Hepatocyte (in vitro differentiated cells): ENCODE measurements at regions not wholly inside any gene's neighbourhood (a gene's known extent, or its start where the extent isn't known, plus 50 kb on each side); places are given as distances from the start of the nearest gene placed in this dataset.

ENCODE experiments used
- DNase-seq: peaks from one replicate; pipeline ENCODE4 v3.0.0-alpha.2; 2016; ENCODE audit warnings: low spot score
- H2AFZ ChIP-seq: fragments of 200-600 bp; sonication (generic); 2 replicates; pipeline ENCODE4 v1.6.0; 2016; ENCODE audit warnings: antibody characterized with exemption, mild to moderate bottlenecking
- H3K27ac ChIP-seq: fragments of 200-600 bp; sonication (generic); 2 replicates; pipeline ENCODE4 v1.5.1; 2016; ENCODE audit warnings: mild to moderate bottlenecking
- H3K27me3 ChIP-seq: fragments of 200-600 bp; sonication (generic); 2 replicates; pipeline ENCODE4 v1.6.1; 2016
- H3K36me3 ChIP-seq: fragments of 200-600 bp; sonication (generic); replicated peaks from 2 replicates; pipeline ENCODE4 v1.5.1; 2016; ENCODE audit warnings: low read depth; ENCODE audit not compliant: insufficient read depth
- H3K4me1 ChIP-seq: fragments of 200-600 bp; sonication (generic); 2 replicates; pipeline ENCODE4 v1.5.1; 2016; ENCODE audit warnings: mild to moderate bottlenecking, moderate library complexity; ENCODE audit not compliant: insufficient read depth
- H3K4me2 ChIP-seq: fragments of 200-600 bp; sonication (generic); 2 replicates; pipeline ENCODE4 v1.6.0; 2016
- H3K4me3 ChIP-seq: fragments of 200-600 bp; sonication (generic); 2 replicates; pipeline ENCODE4 v1.5.1; 2016; ENCODE audit warnings: mild to moderate bottlenecking
- H3K79me2 ChIP-seq: fragments of 200-600 bp; sonication (generic); 2 replicates; pipeline ENCODE4 v1.6.0; 2017; ENCODE audit warnings: mild to moderate bottlenecking
- H3K9me2 ChIP-seq: fragments of 200-600 bp; sonication (generic); replicated peaks from 2 replicates; pipeline ENCODE4 v1.6.0; 2017; ENCODE audit warnings: mild to moderate bottlenecking; ENCODE audit not compliant: insufficient read depth
- H3K9me3 ChIP-seq: fragments of 200-600 bp; sonication (generic); 2 replicates; pipeline ENCODE4 v1.5.1; 2016; ENCODE audit warnings: low read depth, mild to moderate bottlenecking
- H4K20me1 ChIP-seq: fragments of 200-600 bp; sonication (generic); 2 replicates; pipeline ENCODE4 v1.6.0; 2016; ENCODE audit warnings: mild to moderate bottlenecking; ENCODE audit not compliant: insufficient read depth, poor library complexity, severe bottlenecking
- EZH2 ChIP-seq: fragments of 200-600 bp; sonication (generic); IDR thresholded peaks from 2 replicates; pipeline ENCODE4 v1.6.1; 2016; ENCODE audit warnings: antibody characterized with exemption, mild to moderate bottlenecking, borderline replicate concordance
- EZH2phosphoT487 ChIP-seq: fragments of 200-600 bp; sonication (generic); IDR thresholded peaks from one replicate; pipeline ENCODE4 v1.6.1; 2018; ENCODE audit warnings: antibody characterized with exemption, mild to moderate bottlenecking, low read depth, moderate library complexity; ENCODE audit not compliant: unreplicated experiment, severe bottlenecking
- WGBS: methylation state at CpG from one replicate; pipeline ENCODE4 v1.1.6; 2016; ENCODE audit warnings: low lambda C conversion rate; ENCODE audit errors: missing lambda C conversion rate; 5-methylcytosine and 5-hydroxymethylcytosine counted together
- TF ChIP-seq, protein P1 (sequence below): fragments of 200-600 bp; sonication (generic); IDR thresholded peaks from 2 replicates; pipeline ENCODE4 v1.5.1; 2016; ENCODE audit warnings: antibody characterized with exemption, mild to moderate bottlenecking; ENCODE audit not compliant: poor library complexity

DNA sequence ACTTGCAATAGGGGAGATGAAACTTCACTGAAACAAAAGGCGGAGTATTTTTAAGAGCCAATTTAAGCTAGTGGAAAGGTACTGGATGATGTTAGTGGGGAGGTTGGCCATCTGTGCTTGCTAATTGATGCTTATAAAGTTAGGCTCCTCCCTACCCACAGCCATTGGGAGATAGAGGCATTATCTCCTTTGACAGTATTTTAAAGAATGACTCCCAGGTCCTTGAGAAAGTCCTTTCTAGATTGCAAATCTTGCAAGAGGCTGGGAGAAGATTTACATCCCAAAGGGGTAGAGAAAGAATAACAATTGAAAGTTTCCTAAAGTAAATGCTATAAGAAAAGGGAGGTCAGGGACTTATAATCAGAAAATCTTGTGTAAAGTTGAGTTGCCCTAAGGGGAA is 282.6 kb downstream of the BRINP1 start:
- Histone ChIP-seq H3K79me2 (no peaks in the 10 kb centered on the region), H3K4me3 (no peak overlapping the region), H3K27me3 (no peaks in the 10 kb centered on the region), H2AFZ (no peak overlapping the region), H3K4me1 (no peaks in the 10 kb centered on the region), H3K9me3 (no peaks in the 10 kb centered on the region), H3K4me2 (no peak overlapping the region), H3K36me3 (no peaks in the 10 kb centered on the region), H4K20me1 (no peaks in the 10 kb centered on the region), H3K27ac (no peak overlapping the region), H3K9me2 (no peaks in the 10 kb centered on the region)
- WGBS, result 96% methylated on average over 1 of the region's 1 CpG
- TF ChIP-seq, protein P1, sequence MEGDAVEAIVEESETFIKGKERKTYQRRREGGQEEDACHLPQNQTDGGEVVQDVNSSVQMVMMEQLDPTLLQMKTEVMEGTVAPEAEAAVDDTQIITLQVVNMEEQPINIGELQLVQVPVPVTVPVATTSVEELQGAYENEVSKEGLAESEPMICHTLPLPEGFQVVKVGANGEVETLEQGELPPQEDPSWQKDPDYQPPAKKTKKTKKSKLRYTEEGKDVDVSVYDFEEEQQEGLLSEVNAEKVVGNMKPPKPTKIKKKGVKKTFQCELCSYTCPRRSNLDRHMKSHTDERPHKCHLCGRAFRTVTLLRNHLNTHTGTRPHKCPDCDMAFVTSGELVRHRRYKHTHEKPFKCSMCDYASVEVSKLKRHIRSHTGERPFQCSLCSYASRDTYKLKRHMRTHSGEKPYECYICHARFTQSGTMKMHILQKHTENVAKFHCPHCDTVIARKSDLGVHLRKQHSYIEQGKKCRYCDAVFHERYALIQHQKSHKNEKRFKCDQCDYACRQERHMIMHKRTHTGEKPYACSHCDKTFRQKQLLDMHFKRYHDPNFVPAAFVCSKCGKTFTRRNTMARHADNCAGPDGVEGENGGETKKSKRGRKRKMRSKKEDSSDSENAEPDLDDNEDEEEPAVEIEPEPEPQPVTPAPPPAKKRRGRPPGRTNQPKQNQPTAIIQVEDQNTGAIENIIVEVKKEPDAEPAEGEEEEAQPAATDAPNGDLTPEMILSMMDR, result no peak
- DNase-seq, result no peak

- no peak overlapping the region for H2AFZ ChIP-seq
- H4K20me1 ChIP-seq, result no peaks in the 10 kb centered on the region
- H3K27ac ChIP-seq, result no peak overlapping the region
- H3K36me3 ChIP-seq, result no peaks in the 10 kb centered on the region
- H3K4me2 ChIP-seq, result no peak overlapping the region
- no peaks in the 10 kb centered on the region for H3K9me2 ChIP-seq
- TF ChIP-seq, protein P1, result no peak
- TF ChIP-seq EZH2phosphoT487 (no peak), EZH2 (no peak)
- no peaks in the 10 kb centered on the region for H3K9me3 ChIP-seq
- H3K4me3 ChIP-seq, result no peak overlapping the region
- no peaks in the 10 kb centered on the region for H3K79me2 ChIP-seq
- no peaks in the 10 kb centered on the region for H3K4me1 ChIP-seq
- 72% methylated on average over 5 of the region's 5 CpGs for WGBS
- H3K27me3 ChIP-seq, result no peaks in the 10 kb centered on the region
- DNase-seq, result no peak
Observed at GRCh38 chr9:119088002-119088547, 281.2 kb downstream of the BRINP1 start.

DNA sequence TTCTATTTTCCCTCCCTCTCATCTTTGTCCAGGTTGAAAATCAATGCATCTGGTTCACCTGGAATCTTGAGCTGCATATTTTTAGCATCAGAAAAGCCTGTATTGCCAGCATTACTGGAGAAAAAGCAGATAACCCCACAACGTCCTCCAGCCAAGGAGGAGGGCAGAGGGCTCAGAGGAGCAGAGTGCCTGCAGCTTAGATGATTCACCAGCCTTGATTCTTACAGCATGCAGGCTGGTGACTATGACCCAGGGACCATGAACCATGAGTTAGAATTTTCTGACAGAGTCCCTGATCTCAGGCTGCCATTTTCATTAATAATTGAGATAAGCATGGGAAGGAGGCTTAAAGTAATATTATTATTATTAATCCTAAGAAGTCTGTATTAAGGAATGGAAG is 278.2 kb downstream of the BRINP1 start:
- Histone ChIP-seq H4K20me1 (no peaks in the 10 kb centered on the region), H3K27me3 (no peaks in the 10 kb centered on the region), H3K4me3 (no peak overlapping the region), H3K4me1 (no peaks in the 10 kb centered on the region), H3K27ac (no peak overlapping the region), H3K9me3 (no peaks in the 10 kb centered on the region), H3K79me2 (no peaks in the 10 kb centered on the region), H3K4me2 (no peak overlapping the region), H3K9me2 (no peaks in the 10 kb centered on the region), H3K36me3 (no peaks in the 10 kb centered on the region), H2AFZ (no peak overlapping the region)
- no peak for DNase-seq
- TF ChIP-seq EZH2phosphoT487 (no peak), EZH2 (no peak)
- TF ChIP-seq, protein P1, result no peak
- WGBS, result 20% methylated on average over 1 of the region's 1 CpG

GRCh38 chr9:119092125-119092524 is 277.1 kb downstream of the BRINP1 start:
- Histone ChIP-seq H3K79me2 (no peaks in the 10 kb centered on the region), H3K9me2 (no peaks in the 10 kb centered on the region), H3K27ac (no peak overlapping the region), H3K36me3 (no peaks in the 10 kb centered on the region), H3K27me3 (no peaks in the 10 kb centered on the region), H2AFZ (no peak overlapping the region), H4K20me1 (no peaks in the 10 kb centered on the region), H3K4me1 (no peaks in the 10 kb centered on the region), H3K9me3 (no peaks in the 10 kb centered on the region), H3K4me3 (no peak overlapping the region), H3K4me2 (no peak overlapping the region)
- TF ChIP-seq, protein P1, result no peak
- no peak for TF ChIP-seq EZH2
- TF ChIP-seq EZH2phosphoT487, result no peak
- DNase-seq, result no peak
- WGBS, result 89% methylated on average over 5 of the region's 5 CpGs
